H54 (cell line): ENCODE measurements at regions not wholly inside any gene's neighbourhood (a gene's known extent, or its start where the extent isn't known, plus 50 kb on each side); places are given as distances from the start of the nearest gene placed in this dataset.

Source experiments
- DNase-seq: peaks from one replicate; pipeline ENCODE4 v3.0.0; 2011; ENCODE audit warnings: low spot score, mixed read lengths; ENCODE audit not compliant: insufficient read length
- FAIRE-seq: peaks from 3 replicates; lab custom pipeline; 2011; peaks lifted over from hg19 to GRCh38; lab: Jason Lieb, UNC
- POLR2A ChIP-seq: IDR thresholded peaks from 2 replicates; pipeline ENCODE4 v1.6.1; 2011; ENCODE audit warnings: low read depth, mild to moderate bottlenecking, low read length

GRCh38 chr2:160956243-160956802 lies 203.9 kb upstream of the TANK start:
- DNase-seq (no peak), FAIRE-seq (no peak)
- TF ChIP-seq POLR2A = no peak

- DNase-seq (no peak), FAIRE-seq (no peak)
- TF ChIP-seq POLR2A = no peak
Measured at GRCh38 chr2:160963957-160964356, 196.3 kb upstream of the TANK start.

DNA sequence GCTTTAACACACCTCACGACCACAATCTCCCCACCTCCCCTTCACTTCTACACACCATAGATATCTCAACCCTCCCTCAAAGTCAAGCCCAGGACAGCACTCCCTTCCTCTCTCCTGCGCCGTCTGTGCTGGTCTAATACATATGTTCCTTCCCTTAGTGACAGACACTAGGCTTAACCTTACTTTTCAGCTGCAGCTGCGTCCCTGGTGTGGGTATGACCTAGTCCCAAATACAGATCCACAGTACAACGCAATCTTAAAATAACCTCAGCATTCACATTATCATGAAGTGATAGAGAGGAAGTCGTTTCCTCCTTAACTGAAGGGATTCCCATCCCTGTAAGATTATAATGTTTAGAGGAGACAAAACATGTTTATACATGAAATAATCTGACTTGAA lies 192.7 kb upstream of the TANK start:
- FAIRE-seq (no peak), DNase-seq (no peak)
- TF ChIP-seq POLR2A = no peak

GRCh38 chr2:160968183-160968582 lies 192.0 kb upstream of the TANK start:
- DNase-seq (no peak), FAIRE-seq (no peak)
- TF ChIP-seq POLR2A = no peak

DNA sequence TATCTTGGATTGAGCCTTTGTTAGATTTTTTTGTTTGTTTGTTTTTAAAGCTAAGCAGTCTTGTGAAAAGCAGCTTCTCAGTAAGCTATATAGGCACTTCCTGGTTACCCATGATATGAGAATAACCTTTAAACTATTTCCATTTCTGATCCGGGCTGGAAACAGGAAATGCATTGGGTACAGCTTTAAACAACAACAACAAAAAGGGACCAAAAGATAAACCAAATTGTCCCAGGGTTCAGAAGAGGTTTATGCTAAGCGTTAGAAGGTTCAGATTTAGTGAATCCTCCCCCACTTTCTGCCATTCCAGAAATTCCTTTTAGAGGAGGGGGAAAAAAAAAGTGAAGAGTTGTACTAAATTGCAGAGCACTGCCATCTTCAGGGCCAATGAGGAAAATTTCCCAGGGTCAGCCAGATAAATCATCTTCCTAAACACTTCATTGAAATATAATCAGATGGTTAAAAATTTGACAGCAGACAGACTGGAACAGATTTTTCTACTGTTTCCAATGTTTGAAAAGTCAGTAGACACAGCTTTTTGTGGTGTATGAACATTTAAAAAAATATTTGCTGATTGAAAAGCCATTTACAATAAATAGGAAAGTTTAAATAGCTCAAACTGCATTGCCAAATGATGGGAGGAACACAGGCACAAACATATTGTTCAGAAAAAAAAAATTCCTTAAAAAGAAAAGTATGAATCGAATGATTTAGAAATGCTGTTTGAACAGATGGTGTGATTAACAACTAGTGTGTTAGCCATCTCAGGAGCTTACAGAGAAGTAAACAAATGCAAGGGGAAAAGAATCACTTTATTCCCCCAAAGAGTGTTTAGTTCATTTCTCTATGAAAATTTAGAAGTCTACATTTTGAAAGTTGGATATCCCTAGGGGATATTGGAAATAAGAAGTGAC lies 189.9 kb upstream of the TANK start:
- DNase-seq (peak; percentile 26), FAIRE-seq (peak; percentile 78)
- TF ChIP-seq POLR2A = no peak

GRCh38 chr2:160973991-160974390 lies 186.2 kb upstream of the TANK start:
- TF ChIP-seq POLR2A = no peak
- FAIRE-seq (no peak), DNase-seq (no peak)

- no peak for DNase-seq
- FAIRE-seq = peak; percentile 33
- TF ChIP-seq POLR2A = no peak
Measured at GRCh38 chr2:160974803-160975202, 185.4 kb upstream of the TANK start.

- FAIRE-seq (no peak), DNase-seq (no peak)
- no peak for TF ChIP-seq POLR2A
Measured at GRCh38 chr2:160976797-160977196, 183.4 kb upstream of the TANK start.

DNA sequence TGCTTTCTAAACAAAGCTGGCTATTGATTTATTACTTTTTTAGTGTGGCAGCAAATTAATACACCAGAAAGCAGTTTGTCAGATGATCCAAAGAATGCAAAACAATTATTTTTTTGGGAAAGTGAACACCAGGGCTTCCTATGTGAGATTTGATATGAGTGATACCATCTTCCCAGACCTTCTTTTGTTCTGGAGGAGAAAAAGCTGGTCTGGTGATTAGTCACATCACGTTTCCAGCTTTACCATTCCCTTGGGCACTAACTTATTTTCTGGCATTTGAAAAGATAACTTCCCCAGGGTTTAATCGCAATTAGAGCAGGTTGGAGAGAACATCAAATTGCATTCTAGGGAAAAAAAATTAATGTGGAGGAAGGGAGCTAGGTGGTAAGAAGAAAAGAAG lies 182.9 kb upstream of the TANK start:
- FAIRE-seq = no peak
- no peak for DNase-seq
- no peak for TF ChIP-seq POLR2A

DNA sequence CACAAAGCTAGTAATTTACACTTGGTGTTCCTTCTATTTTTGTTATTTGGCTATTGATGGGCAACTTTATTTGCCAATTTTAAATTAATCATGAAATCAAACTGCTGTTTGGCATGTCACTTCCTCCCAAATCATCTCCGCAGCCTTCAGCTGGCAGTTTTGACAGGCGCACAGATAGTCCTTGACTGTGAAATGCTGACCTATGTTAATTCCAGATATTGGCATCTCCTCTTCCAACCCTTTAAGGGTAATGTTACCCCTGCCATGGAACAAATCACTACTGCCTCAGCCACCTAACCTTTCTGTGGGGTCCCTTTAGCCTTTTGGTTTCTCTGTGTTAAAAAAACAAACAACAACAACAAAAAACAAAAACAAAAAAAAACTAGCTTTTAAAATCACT lies 182.4 kb upstream of the TANK start:
- DNase-seq = no peak
- TF ChIP-seq POLR2A = no peak
- no peak for FAIRE-seq

DNA sequence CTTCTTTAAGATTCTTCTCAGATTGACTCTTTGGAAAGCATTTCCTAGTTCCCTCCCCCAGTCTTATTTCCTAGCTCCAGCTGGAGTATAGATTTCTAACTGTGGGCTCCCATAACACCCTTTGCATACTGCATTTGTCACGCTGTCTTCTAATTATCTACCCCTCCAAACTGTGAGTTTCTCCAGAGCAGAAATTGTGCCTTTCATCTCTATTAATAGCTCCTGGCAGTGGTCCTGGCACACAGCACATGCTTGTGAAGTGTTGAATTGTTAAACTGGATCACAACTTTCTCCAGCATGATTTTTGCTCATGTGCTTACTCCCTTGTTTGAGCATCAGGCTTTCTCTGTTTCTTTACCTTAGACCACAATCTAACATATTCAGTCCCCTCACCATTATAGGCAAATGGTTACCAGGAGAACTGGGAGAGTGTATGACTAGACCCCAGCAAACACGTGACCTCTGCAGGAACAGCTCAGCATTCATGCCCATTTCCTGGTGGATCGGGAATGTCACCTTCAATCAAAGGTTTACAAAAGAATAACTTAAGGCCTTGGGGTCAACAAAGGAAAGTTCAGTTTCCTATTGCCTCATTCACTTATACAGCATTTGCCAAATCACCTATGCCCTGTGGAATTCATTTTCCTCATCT lies 175.7 kb upstream of the TANK start:
- no peak for FAIRE-seq
- DNase-seq = no peak

DNA sequence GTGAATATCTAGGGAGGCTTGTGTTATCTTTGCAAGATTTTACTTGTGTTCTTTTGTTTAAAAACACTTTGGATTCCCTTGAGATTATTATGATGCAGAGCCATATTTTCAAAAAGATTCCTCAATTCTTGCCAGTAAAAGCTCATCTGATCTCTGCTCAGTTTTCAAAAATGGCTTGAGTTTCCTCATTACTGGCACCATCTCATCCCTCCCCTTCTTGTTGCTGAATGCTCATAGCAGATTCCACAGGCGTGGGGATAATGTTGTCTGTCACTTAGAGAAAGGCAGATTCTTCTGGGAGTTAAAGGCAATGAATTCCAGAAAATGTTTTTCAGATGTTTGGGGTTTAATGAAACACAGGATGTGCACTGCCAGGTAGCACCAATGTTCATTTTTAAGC lies 170.4 kb upstream of the TANK start:
- FAIRE-seq (no peak), DNase-seq (no peak)
- TF ChIP-seq POLR2A = no peak

More for the DNA sequence above, 175.7 kb upstream of the TANK start:
- no peak for TF ChIP-seq POLR2A

GRCh38 chr2:160993654-160994061 lies 166.6 kb upstream of the TANK start:
- no peak for DNase-seq
- FAIRE-seq = no peak
- no peak for TF ChIP-seq POLR2A

DNA sequence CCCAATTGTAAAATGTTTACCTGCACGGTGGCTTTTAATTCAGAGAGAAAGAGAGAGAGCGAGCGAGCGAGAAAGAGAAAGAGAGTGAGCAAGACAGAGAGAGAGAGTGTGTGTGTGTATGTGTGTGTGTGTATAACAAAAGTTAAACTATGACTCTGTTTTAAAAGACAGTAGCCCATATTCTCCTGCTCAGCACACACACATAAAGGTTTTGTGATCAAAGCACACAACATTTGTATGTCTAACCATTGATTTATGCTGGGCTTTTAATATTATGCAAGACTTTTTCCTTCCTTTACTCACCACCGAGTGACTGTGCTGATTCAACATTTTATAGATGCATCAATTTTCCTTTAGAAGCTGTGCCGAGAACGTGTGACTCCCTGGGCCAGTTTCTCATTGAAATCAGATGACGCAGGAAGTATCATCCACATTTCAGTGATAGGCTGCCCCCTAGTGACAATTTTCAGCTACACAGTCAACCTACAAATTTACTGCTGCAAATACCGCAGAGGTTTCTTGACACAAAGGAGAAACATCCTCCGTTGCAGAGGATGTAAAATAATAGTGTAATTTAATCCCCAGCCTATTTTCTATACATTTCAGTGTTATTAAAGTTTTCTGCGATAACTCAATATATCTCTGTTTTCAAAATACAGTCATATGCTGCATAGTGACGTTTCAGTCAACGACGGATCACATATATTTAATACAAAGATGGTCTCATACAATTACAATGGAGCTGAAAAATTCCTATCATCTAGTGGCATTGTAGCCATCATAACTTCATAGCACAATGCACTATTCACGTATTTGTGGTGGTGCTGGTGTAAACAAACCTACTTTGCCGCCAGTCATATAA lies 165.9 kb upstream of the TANK start:
- FAIRE-seq (peak; percentile 95), DNase-seq (peak; percentile 36)
- no peak for TF ChIP-seq POLR2A
